ENCODE measurements at regions not wholly inside any gene's neighbourhood (a gene's known extent, or its start where the extent isn't known, plus 50 kb on each side); places are given as distances from the start of the nearest gene placed in this dataset.

DNA sequence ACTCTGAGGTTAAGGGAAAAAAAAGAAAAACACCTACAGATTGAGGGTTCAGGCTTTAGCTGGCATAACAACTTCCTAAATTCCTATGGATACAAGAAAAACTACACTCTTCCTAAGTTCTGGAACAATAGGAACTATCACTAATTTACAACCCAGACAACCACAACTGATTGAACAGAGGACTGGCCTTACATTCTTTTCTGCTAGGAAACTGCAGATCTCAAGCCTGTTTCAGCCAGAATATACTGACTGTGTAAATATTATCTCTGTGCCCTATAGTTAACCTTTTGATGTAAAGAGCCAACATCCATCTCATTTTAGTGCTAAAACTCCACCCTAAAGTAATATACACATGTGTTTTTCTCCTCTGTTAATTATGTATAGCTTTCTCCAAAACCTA lies 1186.5 kb upstream of the TMPRSS15 start:
- no peak for DNase-seq
- H3K27me3 ChIP-seq = no peaks in the 10 kb centered on the region
- no peaks in the 10 kb centered on the region for H3K36me3 ChIP-seq
- H3K27ac ChIP-seq = no peak overlapping the region
- H3K4me1 ChIP-seq = peaks cover 0 to 3% (median 0%) of the 10 kb centered on the region in 4 donors
- TF ChIP-seq, protein P1, sequence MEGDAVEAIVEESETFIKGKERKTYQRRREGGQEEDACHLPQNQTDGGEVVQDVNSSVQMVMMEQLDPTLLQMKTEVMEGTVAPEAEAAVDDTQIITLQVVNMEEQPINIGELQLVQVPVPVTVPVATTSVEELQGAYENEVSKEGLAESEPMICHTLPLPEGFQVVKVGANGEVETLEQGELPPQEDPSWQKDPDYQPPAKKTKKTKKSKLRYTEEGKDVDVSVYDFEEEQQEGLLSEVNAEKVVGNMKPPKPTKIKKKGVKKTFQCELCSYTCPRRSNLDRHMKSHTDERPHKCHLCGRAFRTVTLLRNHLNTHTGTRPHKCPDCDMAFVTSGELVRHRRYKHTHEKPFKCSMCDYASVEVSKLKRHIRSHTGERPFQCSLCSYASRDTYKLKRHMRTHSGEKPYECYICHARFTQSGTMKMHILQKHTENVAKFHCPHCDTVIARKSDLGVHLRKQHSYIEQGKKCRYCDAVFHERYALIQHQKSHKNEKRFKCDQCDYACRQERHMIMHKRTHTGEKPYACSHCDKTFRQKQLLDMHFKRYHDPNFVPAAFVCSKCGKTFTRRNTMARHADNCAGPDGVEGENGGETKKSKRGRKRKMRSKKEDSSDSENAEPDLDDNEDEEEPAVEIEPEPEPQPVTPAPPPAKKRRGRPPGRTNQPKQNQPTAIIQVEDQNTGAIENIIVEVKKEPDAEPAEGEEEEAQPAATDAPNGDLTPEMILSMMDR (IDR thresholded peaks at IDR 0.05) = no peak
- no peak for TF ChIP-seq POLR2A (IDR thresholded peaks at IDR 0.05)
- TF ChIP-seq EP300 (IDR thresholded peaks at IDR 0.05; ENCODE audit: low read depth) = no peak
- intact Hi-C loops (cut with DNase I; ENCODE audit: low total_unique reads) (no loop called here), in situ Hi-C loops (cut with MboI; ENCODE audit: low pct_ligation_motif_present in 1 of 4, low pct_unique_long_range_greater_than_20kb in 1 of 4, low sequenced_read_pairs in 3 of 4) (no loop called here)
- H3K9me3 ChIP-seq = no peaks in the 10 kb centered on the region
- no peak overlapping the region for H3K4me3 ChIP-seq

GRCh38 chr21:19603011-19603593 lies 1199.5 kb upstream of the TMPRSS15 start:
- WGBS, 2 donors (ENCODE audit: low coverage in 1 of 2) = 79 to 88% methylated on average over 4 of the region's 4 CpGs
- no peaks in the 10 kb centered on the region for H3K27me3 ChIP-seq
- no peaks in the 10 kb centered on the region for H3K36me3 ChIP-seq
- no peak overlapping the region for H3K27ac ChIP-seq
- intact Hi-C loops (cut with DNase I; ENCODE audit: low total_unique reads) (no loop called here), in situ Hi-C loops (cut with MboI; ENCODE audit: low pct_ligation_motif_present in 1 of 4, low pct_unique_long_range_greater_than_20kb in 1 of 4, low sequenced_read_pairs in 3 of 4) (no loop called here)
- no peaks in the 10 kb centered on the region for H3K4me1 ChIP-seq
- TF ChIP-seq POLR2AphosphoS5 (IDR thresholded peaks at IDR 0.05) = no peak
- TF ChIP-seq, protein P1 (IDR thresholded peaks at IDR 0.05) = no peak
- no peak for TF ChIP-seq EP300 (IDR thresholded peaks at IDR 0.05; ENCODE audit: low read depth)
- no peak for TF ChIP-seq POLR2A (IDR thresholded peaks at IDR 0.05)
- H3K4me3 ChIP-seq = no peak overlapping the region
- H3K9me3 ChIP-seq = no peaks in the 10 kb centered on the region
- no peak for DNase-seq

DNA sequence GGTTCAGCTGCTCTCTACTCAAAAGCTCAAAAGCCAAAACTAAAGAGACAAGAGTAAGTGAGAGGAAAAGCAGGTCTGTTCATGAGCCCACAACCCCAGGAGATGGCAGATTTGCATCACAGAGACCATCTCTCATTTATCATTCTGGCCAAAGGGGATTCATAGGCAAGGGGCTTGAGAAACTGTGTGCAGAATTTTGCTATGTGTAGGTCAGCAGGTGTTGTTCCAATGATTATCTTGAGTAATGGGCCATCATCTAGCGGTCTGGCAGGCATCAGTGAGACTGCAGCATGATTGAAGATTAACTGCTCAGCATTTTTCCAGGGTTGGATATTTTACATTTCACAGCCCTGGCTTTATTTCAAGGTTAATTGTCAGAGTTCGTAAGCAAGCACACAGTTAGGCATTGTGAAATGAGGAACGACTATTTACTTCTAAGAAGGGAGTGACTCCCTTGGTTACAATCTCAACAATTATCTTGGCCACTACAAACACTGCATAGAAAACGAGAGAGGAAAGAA lies 1204.6 kb upstream of the TMPRSS15 start:
- DNase-seq = no peak
- 16 to 21% methylated on average over 3 to 4 of the region's 4 CpGs for WGBS, 2 donors (ENCODE audit: low coverage in 1 of 2)
- H3K27me3 ChIP-seq = no peaks in the 10 kb centered on the region
- TF ChIP-seq, protein P1 (IDR thresholded peaks at IDR 0.05) = no peak
- no peak for TF ChIP-seq POLR2A (IDR thresholded peaks at IDR 0.05)
- H3K4me3 ChIP-seq = no peak overlapping the region
- in situ Hi-C loops (cut with MboI; ENCODE audit: low pct_ligation_motif_present in 1 of 4, low pct_unique_long_range_greater_than_20kb in 1 of 4, low sequenced_read_pairs in 3 of 4) (no loop called here), intact Hi-C loops (cut with DNase I; ENCODE audit: low total_unique reads) (no loop called here)
- no peaks in the 10 kb centered on the region for H3K36me3 ChIP-seq
- H3K4me1 ChIP-seq = no peaks in the 10 kb centered on the region
- no peak overlapping the region for H3K27ac ChIP-seq
- H3K9me3 ChIP-seq = no peaks in the 10 kb centered on the region

- in situ Hi-C loops (cut with MboI; ENCODE audit: low pct_ligation_motif_present in 1 of 4, low pct_unique_long_range_greater_than_20kb in 1 of 4, low sequenced_read_pairs in 3 of 4) (no loop called here), intact Hi-C loops (cut with DNase I; ENCODE audit: low total_unique reads) (loop anchor here (5.0 kb wide), 1 partner anchor 1317 kb away; no protein-coding TSS in a partner anchor)
- H3K27ac ChIP-seq = no peak overlapping the region
- WGBS, 2 donors (ENCODE audit: low coverage in 1 of 2) = 58 to 80% methylated on average over 1 to 3 of the region's 3 CpGs
- TF ChIP-seq POLR2AphosphoS5 (IDR thresholded peaks at IDR 0.05) (no peak), EP300 (IDR thresholded peaks at IDR 0.05; ENCODE audit: low read depth) (no peak), POLR2A (IDR thresholded peaks at IDR 0.05) (no peak)
- TF ChIP-seq, protein P1 (IDR thresholded peaks at IDR 0.05) = no peak
- no peaks in the 10 kb centered on the region for H3K27me3 ChIP-seq
- H3K36me3 ChIP-seq = no peaks in the 10 kb centered on the region
- H3K4me1 ChIP-seq = no peaks in the 10 kb centered on the region
- H3K9me3 ChIP-seq = no peaks in the 10 kb centered on the region
- no peak for DNase-seq
- no peak overlapping the region for H3K4me3 ChIP-seq
Measured at GRCh38 chr21:19609611-19610010, 1206.0 kb upstream of the TMPRSS15 start.
